ENCODE measurements at regions not wholly inside any gene's neighbourhood (a gene's known extent, or its start where the extent isn't known, plus 50 kb on each side); places are given as distances from the start of the nearest gene placed in this dataset.

- intact Hi-C loops (cut with micrococcal nuclease), result no loop called here
- POLR2A ChIA-PET (ENCODE audit: partially characterized antibody), result interaction anchor here (1.9 kb wide), 1 partner anchor 57 kb away, joined by 4 read pairs; no protein-coding TSS in a partner anchor
These were observed 56.1 kb upstream of the ELMO1 start for GRCh38 chr7:37504801-37505200.

DNA sequence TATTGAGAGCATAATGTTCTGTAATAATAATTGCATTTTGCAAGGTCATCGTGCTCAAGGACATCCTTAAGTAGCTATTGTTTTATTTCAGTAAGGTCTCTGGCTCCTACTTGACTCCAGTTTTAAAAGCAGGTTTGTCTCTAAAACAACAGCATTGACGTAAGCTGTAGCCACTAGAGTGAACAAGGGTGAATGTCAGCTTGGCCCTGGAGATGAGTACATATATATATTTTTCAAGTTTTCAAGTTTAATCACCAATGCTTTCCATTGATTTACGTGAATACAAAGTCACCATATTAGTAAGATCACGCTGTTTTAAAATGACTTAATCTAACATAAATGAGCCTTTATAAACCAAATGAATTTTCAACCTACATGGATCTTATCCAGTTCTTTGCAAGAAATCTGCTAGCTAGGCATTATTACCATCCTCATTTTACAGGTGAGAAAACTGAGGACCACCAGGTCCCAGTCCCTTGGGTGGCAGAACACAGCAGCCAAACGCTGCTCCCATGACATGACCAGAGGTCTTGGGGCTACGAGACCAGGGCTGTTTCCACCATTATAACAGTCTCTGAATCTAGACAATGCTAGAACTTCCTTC lies 57.2 kb upstream of the ELMO1 start:
- Histone ChIP-seq H3K9me3 (ENCODE audit: control insufficient read depth in 1 of 2, low read length in 2 of 2) (no peaks in the 10 kb centered on the region), H3K27ac (ENCODE audit: low read depth, low read length) (no peak overlapping the region), H3K27me3 (ENCODE audit: insufficient read depth, low read length) (no peaks in the 10 kb centered on the region), H3K4me3 (ENCODE audit: low read length in 2 of 2) (no peak overlapping the region), H3K4me1 (ENCODE audit: insufficient read depth, low read length) (no peaks in the 10 kb centered on the region), H3K36me3 (ENCODE audit: insufficient read depth, low read length) (no peaks in the 10 kb centered on the region)
- Mint-ChIP-seq H3K27ac (no peak overlapping the region), H3K4me3 (no peak overlapping the region), H3K9me3 (no peaks in the 10 kb centered on the region), H3K27me3 (peaks cover 16 to 19% of the 10 kb centered on the region in 2 donors), H3K36me3 (no peaks in the 10 kb centered on the region), H3K4me1 (no peaks in the 10 kb centered on the region)
- intact Hi-C loops (cut with micrococcal nuclease), result no loop called here
- ChIA-PET CTCF (ENCODE audit: partially characterized antibody) (interaction anchor here (1.1 to 7.1 kb wide), 3 partner anchors 9 to 307 kb away, joined by 3 to 45 read pairs (median 3); no protein-coding TSS in a partner anchor), POLR2A (ENCODE audit: partially characterized antibody) (interaction anchor here (1.9 kb wide), 1 partner anchor 58 kb away, joined by 4 read pairs; no protein-coding TSS in a partner anchor)
- no peak for DNase-seq

More at GRCh38 chr7:37504801-37505200, 56.1 kb upstream of the ELMO1 start:
- no peak overlapping the region for H3K27ac Mint-ChIP-seq
- H3K27me3 Mint-ChIP-seq, result peaks cover 16% of the 10 kb centered on the region in 2 donors
- CTCF ChIA-PET (ENCODE audit: partially characterized antibody), result interaction anchor here (0.6 to 7.1 kb wide), 3 partner anchors 8 to 281 kb away, joined by 3 to 45 read pairs (median 3); no protein-coding TSS in a partner anchor
- Histone ChIP-seq H3K36me3 (ENCODE audit: insufficient read depth, low read length) (no peaks in the 10 kb centered on the region), H3K4me3 (ENCODE audit: low read length in 2 of 2) (no peak overlapping the region), H3K9me3 (ENCODE audit: control insufficient read depth in 1 of 2, low read length in 2 of 2) (no peaks in the 10 kb centered on the region), H3K27me3 (ENCODE audit: insufficient read depth, low read length) (no peaks in the 10 kb centered on the region), H3K27ac (ENCODE audit: low read depth, low read length) (no peak overlapping the region), H3K4me1 (ENCODE audit: insufficient read depth, low read length) (no peaks in the 10 kb centered on the region)
- H3K36me3 Mint-ChIP-seq, result no peaks in the 10 kb centered on the region
- no peak overlapping the region for H3K4me3 Mint-ChIP-seq
- no peaks in the 10 kb centered on the region for H3K4me1 Mint-ChIP-seq
- no peak for DNase-seq
- no peaks in the 10 kb centered on the region for H3K9me3 Mint-ChIP-seq

GRCh38 chr7:37508118-37508517 lies 59.5 kb upstream of the ELMO1 start:
- DNase-seq, result no peak
- CTCF ChIA-PET (ENCODE audit: partially characterized antibody), result interaction anchor here (1.2 to 7.1 kb wide), 6 partner anchors 8 to 273 kb away, joined by 4 to 45 read pairs (median 6); no protein-coding TSS in a partner anchor
- no peaks in the 10 kb centered on the region for H3K9me3 ChIP-seq (ENCODE audit: control insufficient read depth in 1 of 2, low read length in 2 of 2)
- Mint-ChIP-seq H3K4me3 (no peak overlapping the region), H3K4me1 (no peaks in the 10 kb centered on the region), H3K27ac (no peak overlapping the region), H3K36me3 (no peaks in the 10 kb centered on the region), H3K9me3 (no peaks in the 10 kb centered on the region), H3K27me3 (peaks cover 16 to 17% of the 10 kb centered on the region in 2 donors)
- no peak overlapping the region for H3K4me3 ChIP-seq (ENCODE audit: low read length in 2 of 2)
- POLR2A ChIA-PET (ENCODE audit: partially characterized antibody), result no interaction called here
- intact Hi-C loops (cut with micrococcal nuclease), result no loop called here
- H3K27ac ChIP-seq (ENCODE audit: low read depth, low read length), result no peak overlapping the region
- H3K4me1 ChIP-seq (ENCODE audit: insufficient read depth, low read length), result no peaks in the 10 kb centered on the region
- no peaks in the 10 kb centered on the region for H3K27me3 ChIP-seq (ENCODE audit: insufficient read depth, low read length)
- H3K36me3 ChIP-seq (ENCODE audit: insufficient read depth, low read length), result no peaks in the 10 kb centered on the region

DNA sequence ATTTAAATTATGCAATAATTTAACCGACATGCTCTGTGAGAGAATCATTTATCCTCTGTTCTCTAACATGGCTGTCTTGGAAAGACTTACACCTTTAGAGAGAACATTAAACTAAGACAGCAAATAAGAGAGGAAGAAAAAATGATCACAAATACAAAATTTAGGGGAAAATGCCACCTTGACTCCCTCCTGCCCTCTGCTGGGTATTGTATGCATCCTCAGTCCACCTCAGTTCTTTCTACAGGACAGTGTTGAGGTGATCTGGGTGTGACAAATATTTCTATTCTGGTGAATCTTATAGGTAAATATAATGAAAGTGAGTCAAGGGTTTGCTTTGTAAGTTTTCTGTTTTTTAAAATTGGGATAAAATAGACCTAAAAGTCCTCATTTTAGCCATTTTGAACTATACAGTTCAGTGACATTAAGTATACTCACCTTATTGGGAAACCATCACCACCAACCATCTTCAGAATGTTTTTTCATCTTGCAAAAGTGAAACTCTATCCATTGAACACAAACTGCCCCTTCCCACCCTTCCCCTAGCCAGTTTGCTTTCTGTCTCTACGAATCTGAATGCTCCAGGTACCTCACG lies 61.5 kb upstream of the ELMO1 start:
- H3K27me3 Mint-ChIP-seq, result peaks cover 12 to 20% of the 10 kb centered on the region in 2 donors
- H3K36me3 ChIP-seq (ENCODE audit: insufficient read depth, low read length), result no peaks in the 10 kb centered on the region

DNA sequence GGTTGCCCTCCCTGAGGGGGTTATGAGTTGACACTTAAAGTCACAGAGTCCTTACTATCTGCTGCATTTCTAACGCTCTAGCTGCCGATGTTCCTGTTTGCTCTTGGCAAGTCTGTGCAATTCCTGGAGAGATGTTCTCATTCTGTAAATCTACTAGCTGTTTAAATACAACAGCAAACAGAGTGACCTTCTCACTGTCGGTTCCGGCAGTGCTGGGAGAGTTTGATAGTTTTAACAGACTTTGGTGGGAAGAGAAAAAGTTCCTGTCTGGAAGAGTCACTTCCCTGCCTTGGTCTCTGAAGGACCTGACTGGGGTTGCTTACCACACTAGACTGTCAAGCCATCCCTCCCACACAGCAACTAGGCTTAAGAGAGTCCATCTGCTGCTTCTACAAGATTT lies 63.3 kb upstream of the ELMO1 start:
- no peaks in the 10 kb centered on the region for H3K27me3 ChIP-seq (ENCODE audit: insufficient read depth, low read length)
- no peaks in the 10 kb centered on the region for H3K4me1 ChIP-seq (ENCODE audit: insufficient read depth, low read length)
- Mint-ChIP-seq H3K27ac (no peak overlapping the region), H3K36me3 (no peaks in the 10 kb centered on the region), H3K4me3 (no peak overlapping the region), H3K9me3 (no peaks in the 10 kb centered on the region), H3K4me1 (no peaks in the 10 kb centered on the region), H3K27me3 (peaks cover 12 to 21% of the 10 kb centered on the region in 2 donors)
- intact Hi-C loops (cut with micrococcal nuclease), result no loop called here
- no peak overlapping the region for H3K27ac ChIP-seq (ENCODE audit: low read depth, low read length)
- H3K9me3 ChIP-seq (ENCODE audit: control insufficient read depth in 1 of 2, low read length in 2 of 2), result no peaks in the 10 kb centered on the region
- no peak overlapping the region for H3K4me3 ChIP-seq (ENCODE audit: low read length in 2 of 2)
- H3K36me3 ChIP-seq (ENCODE audit: insufficient read depth, low read length), result no peaks in the 10 kb centered on the region
- ChIA-PET POLR2A (ENCODE audit: partially characterized antibody) (no interaction called here), CTCF (ENCODE audit: partially characterized antibody) (interaction anchor here (1.2 kb wide), 1 partner anchor 227 kb away, joined by 3 read pairs; no protein-coding TSS in a partner anchor)
- DNase-seq, result no peak

More for the DNA sequence above, 61.5 kb upstream of the ELMO1 start:
- CTCF ChIA-PET (ENCODE audit: partially characterized antibody), result interaction anchor here (0.7 to 7.1 kb wide), 8 partner anchors 10 to 328 kb away, joined by 3 to 45 read pairs (median 4); no protein-coding TSS in a partner anchor
- no peaks in the 10 kb centered on the region for H3K27me3 ChIP-seq (ENCODE audit: insufficient read depth, low read length)
- H3K4me1 ChIP-seq (ENCODE audit: insufficient read depth, low read length), result no peaks in the 10 kb centered on the region
- no peak overlapping the region for H3K27ac ChIP-seq (ENCODE audit: low read depth, low read length)
- Mint-ChIP-seq H3K36me3 (no peaks in the 10 kb centered on the region), H3K27ac (no peak overlapping the region), H3K4me3 (no peak overlapping the region), H3K9me3 (no peaks in the 10 kb centered on the region), H3K4me1 (no peaks in the 10 kb centered on the region)
- POLR2A ChIA-PET (ENCODE audit: partially characterized antibody), result no interaction called here
- H3K4me3 ChIP-seq (ENCODE audit: low read length in 2 of 2), result no peak overlapping the region
- peak in 4 of 5 donors; percentile 17 to 33 (median 31) for DNase-seq
- intact Hi-C loops (cut with micrococcal nuclease), result loop anchor here (1.0 kb wide), 2 partner anchors 275 to 302 kb away; no protein-coding TSS in a partner anchor
- no peaks in the 10 kb centered on the region for H3K9me3 ChIP-seq (ENCODE audit: control insufficient read depth in 1 of 2, low read length in 2 of 2)

DNA sequence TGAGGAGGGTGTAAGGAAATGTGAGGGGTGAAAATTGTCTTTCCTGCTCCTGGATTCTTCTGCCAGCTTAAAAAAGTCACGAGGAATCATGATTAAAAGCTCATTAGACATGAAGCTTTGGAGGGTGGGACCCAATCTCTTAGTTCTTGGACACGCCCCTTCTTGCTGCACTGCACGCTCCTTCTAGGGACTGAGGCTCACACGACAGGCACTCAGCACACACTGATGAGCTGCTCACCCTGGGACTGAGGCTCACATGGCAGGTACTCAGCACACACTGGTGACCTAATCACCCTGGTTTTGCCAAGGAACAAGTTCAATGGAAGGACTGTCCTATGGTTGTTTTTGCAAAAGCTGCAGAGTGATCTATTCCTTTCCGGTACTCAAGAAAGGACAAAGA lies 65.8 kb upstream of the ELMO1 start:
- ChIA-PET CTCF (ENCODE audit: partially characterized antibody) (interaction anchor here (1.1 kb wide), 2 partner anchors 19 to 279 kb away, joined by 3 to 4 read pairs; no protein-coding TSS in a partner anchor), POLR2A (ENCODE audit: partially characterized antibody) (no interaction called here)
- Histone ChIP-seq H3K9me3 (ENCODE audit: control insufficient read depth in 1 of 2, low read length in 2 of 2) (no peaks in the 10 kb centered on the region), H3K27me3 (ENCODE audit: insufficient read depth, low read length) (no peaks in the 10 kb centered on the region), H3K4me1 (ENCODE audit: insufficient read depth, low read length) (no peaks in the 10 kb centered on the region), H3K36me3 (ENCODE audit: insufficient read depth, low read length) (no peaks in the 10 kb centered on the region), H3K4me3 (ENCODE audit: low read length in 2 of 2) (no peak overlapping the region), H3K27ac (ENCODE audit: low read depth, low read length) (no peak overlapping the region)
- no peak for DNase-seq
- H3K4me1 Mint-ChIP-seq, result no peaks in the 10 kb centered on the region
- H3K27me3 Mint-ChIP-seq, result peaks cover under 1 to 10% of the 10 kb centered on the region in 2 donors
- peaks cover 0 to 3% (median 0%) of the 10 kb centered on the region in 8 donors for H3K9me3 Mint-ChIP-seq
- H3K36me3 Mint-ChIP-seq, result no peaks in the 10 kb centered on the region
- H3K4me3 Mint-ChIP-seq, result no peak overlapping the region
- intact Hi-C loops (cut with micrococcal nuclease), result no loop called here
- no peak overlapping the region for H3K27ac Mint-ChIP-seq

DNA sequence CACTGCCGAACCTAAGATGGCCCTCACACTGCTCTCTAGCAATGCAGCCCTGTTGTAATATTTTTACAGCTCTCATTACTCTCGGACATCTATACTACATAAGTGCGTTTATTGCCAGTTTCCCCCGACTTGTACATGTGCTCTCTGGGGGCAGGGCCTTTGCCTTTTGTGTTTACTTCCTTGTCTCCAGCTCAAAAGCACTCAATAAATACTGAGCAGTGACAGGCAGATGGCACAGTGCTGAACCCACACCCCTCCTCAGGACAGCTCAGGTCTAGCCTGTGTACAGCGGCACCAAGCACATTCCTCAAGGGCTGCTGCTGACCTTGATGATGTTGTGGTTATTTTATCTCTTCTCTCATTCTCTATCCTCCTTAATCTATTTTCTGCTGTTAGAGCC lies 68.0 kb upstream of the ELMO1 start:
- Histone ChIP-seq H3K4me3 (ENCODE audit: low read length in 2 of 2) (no peak overlapping the region), H3K27me3 (ENCODE audit: insufficient read depth, low read length) (no peaks in the 10 kb centered on the region), H3K9me3 (ENCODE audit: control insufficient read depth in 1 of 2, low read length in 2 of 2) (no peaks in the 10 kb centered on the region), H3K36me3 (ENCODE audit: insufficient read depth, low read length) (no peaks in the 10 kb centered on the region), H3K27ac (ENCODE audit: low read depth, low read length) (no peak overlapping the region), H3K4me1 (ENCODE audit: insufficient read depth, low read length) (no peaks in the 10 kb centered on the region)
- Mint-ChIP-seq H3K27me3 (peaks cover 3 to 7% of the 10 kb centered on the region in 2 donors), H3K4me1 (no peaks in the 10 kb centered on the region), H3K9me3 (peaks cover 0 to 3% (median 0%) of the 10 kb centered on the region in 8 donors), H3K36me3 (no peaks in the 10 kb centered on the region), H3K27ac (no peak overlapping the region), H3K4me3 (no peak overlapping the region)
- POLR2A ChIA-PET (ENCODE audit: partially characterized antibody), result no interaction called here
- DNase-seq, result no peak
- CTCF ChIA-PET (ENCODE audit: partially characterized antibody), result interaction anchor here (1.0 kb wide), 1 partner anchor 10 kb away, joined by 3 read pairs; no protein-coding TSS in a partner anchor
- intact Hi-C loops (cut with micrococcal nuclease), result no loop called here
